Caki2 (cell line): ENCODE measurements at regions not wholly inside any gene's neighbourhood (a gene's known extent, or its start where the extent isn't known, plus 50 kb on each side); places are given as distances from the start of the nearest gene placed in this dataset.
"Not testable (repeated sequence)": the region's sequence is repeated elsewhere in the genome, so short reads cannot be mapped to it uniquely, and the experiment has no call there.

Experiments used
- DNase-seq: peaks from one replicate; pipeline ENCODE4 v3.0.0-alpha.2; 2015; ENCODE audit warnings: low read depth
- in situ Hi-C: cut with HindIII; loops from 2 replicates; pipeline ENCODE4 v1.10.0; 2016; ENCODE audit warnings: low sequenced_read_pairs, low pct_unique_long_range_greater_than_20kb, mixed read lengths

GRCh38 chr3:161586556-161587235 is 90.1 kb downstream of the OTOL1 start:
- no peak for DNase-seq
- in situ Hi-C loops = no loop called here

- DNase-seq = no peak
- in situ Hi-C loops = no loop called here
Measured at GRCh38 chr3:161598639-161599038, 102.0 kb downstream of the OTOL1 start.

DNA sequence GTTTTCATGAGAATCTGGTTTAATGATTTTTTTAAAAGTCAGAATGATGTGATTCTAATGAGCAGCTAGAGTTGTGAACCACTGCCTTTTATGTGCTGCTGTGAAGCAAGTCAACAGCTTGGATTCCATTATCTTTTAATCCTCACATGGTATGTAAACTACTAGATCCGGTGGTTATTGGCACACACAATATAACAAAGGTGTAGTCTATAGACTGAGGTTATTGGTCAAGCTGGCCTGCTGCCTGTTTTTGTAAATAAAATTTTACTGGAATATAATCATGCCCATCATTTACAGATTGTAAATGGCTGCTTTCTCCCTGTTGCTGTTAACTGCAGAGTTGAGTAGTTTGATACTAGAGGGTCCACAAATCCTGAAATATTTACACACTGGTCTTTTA is 103.1 kb downstream of the OTOL1 start:
- in situ Hi-C loops = no loop called here
- no peak for DNase-seq

GRCh38 chr3:161600173-161600572 is 103.6 kb downstream of the OTOL1 start:
- no peak for DNase-seq
- in situ Hi-C loops = no loop called here

DNA sequence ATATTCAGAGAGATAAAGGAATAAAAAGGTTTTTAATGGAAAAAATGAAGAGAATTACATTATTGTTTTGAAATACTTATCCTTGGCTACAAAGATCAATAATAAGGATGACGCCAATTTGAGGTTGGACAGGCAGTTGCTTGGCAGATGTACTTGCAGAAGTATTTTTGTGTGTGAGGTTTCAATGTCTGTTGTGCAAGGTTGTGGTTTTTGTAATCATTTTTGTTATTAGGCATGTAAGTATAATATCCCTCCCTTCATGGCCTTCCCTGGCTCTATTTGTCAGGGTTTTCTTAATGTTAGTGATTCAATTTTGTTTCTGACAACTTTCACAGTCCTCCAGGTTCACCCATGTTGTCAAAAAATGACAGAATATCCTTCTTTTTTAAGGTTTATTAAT is 105.9 kb downstream of the OTOL1 start:
- DNase-seq = no peak
- in situ Hi-C loops = no loop called here

DNA sequence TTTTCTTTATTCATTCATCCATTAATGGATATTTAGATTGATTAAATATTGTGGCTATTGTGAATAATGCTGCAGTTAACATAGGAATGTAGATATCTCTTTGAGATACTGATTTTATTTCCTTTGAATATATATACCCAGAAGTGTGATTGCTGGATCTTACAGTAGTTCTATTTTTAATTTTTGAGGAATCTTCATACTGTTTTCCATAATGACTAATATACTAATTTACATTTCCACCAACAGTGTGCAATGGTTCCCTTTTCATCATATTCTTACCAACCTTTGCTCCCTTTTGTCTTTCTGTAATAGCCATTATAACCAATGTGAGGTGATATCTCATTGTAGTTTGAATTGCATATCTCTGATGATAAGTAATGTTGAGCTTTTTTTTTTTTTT is 106.3 kb downstream of the OTOL1 start:
- DNase-seq = no peak
- in situ Hi-C loops = no loop called here

DNA sequence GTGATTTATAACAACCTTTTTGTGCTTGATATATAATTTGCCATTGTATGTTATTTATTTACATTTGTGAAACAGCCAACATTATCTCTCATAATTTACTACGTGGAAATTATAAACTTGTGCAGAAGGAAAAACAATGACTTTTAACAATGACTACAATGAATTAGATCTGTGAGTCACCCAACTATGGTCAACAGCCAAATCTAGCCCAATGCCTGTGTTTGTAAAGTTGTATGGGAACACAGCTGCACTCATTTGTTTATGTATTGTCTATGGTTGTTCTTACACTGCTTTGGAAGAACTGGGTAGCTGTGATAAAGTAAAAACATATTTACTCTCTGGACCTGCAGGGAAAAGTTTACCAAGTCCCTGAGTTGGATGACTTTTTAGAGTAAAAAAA is 110.4 kb downstream of the OTOL1 start:
- in situ Hi-C loops = no loop called here
- DNase-seq = no peak

- DNase-seq = no peak
- in situ Hi-C loops = no loop called here
Measured at GRCh38 chr3:161619351-161619750, 122.7 kb downstream of the OTOL1 start.

GRCh38 chr3:161630794-161631193 is 134.2 kb downstream of the OTOL1 start:
- in situ Hi-C loops = no loop called here
- DNase-seq = no peak

DNA sequence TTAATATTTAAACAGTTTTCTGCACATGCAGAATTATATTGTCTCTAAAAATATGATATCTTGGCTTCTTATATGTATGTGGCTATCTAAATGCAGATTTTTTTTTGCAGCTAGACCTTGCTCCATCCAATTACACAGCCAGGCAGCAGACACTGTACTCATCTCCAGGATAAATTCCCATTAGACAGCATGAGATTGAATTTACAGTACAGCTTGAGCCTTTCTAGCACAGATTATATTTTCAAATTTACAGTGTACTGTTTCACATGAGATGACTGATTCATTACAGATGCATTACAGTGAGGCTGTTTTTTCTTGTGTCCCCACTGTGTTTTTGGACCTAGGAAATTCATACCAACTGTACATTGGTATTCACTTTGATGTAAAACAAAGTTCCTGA is 134.9 kb downstream of the OTOL1 start:
- in situ Hi-C loops = no loop called here
- DNase-seq = no peak

DNA sequence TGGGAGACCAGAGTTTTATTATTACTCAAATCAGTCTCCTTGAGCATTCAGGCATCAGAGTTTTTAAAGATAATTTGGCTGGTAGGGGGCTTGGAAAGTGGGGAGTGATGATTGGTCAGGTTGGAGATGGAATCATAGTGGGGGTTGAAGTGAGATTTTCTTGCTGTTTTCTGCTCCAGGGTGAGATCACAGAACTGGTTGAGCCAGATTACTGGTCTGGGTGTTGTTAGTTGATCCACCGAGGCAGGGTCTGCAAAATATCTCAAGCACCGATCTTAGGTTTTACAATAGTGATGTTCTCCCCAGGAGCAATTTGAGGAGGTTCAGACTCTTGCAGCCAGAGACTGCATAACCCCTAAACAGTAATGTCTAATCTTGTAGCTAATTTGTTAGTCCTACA is 141.0 kb downstream of the OTOL1 start:
- no peak for DNase-seq
- in situ Hi-C loops = no loop called here

- DNase-seq, in situ Hi-C loops: not testable (repeated sequence)
Measured at GRCh38 chr3:161639095-161639494, 142.5 kb downstream of the OTOL1 start.

DNA sequence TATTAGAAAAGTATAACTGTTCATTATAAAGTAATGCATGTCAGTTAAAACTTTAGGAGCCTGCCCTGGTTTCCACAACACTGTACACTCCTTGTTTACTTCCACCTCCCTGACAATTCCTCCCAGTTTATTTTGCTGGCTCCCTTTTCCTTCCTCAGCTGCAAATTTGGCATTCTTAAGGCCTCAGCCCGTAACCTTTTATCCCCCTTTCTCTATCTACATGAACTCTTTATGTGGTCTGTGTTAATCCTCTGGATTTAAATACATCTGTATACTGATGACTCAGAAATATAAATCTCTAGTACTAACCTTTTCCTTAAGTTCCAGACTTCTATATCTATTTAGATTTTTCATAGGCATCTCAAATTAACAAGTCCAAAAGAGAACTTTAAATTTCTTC is 143.6 kb downstream of the OTOL1 start:
- in situ Hi-C loops = no loop called here
- DNase-seq = no peak

GRCh38 chr3:161641287-161641686 is 144.7 kb downstream of the OTOL1 start:
- in situ Hi-C loops = no loop called here
- DNase-seq = no peak

- in situ Hi-C loops = no loop called here
- DNase-seq = no peak
Measured at GRCh38 chr3:161644891-161645635, 148.5 kb downstream of the OTOL1 start.

GRCh38 chr3:161647936-161648470 is 151.4 kb downstream of the OTOL1 start:
- in situ Hi-C loops = no loop called here
- DNase-seq = no peak

- no peak for DNase-seq
- in situ Hi-C loops = no loop called here
Measured at GRCh38 chr3:161649900-161650484, 153.4 kb downstream of the OTOL1 start.

- in situ Hi-C loops = no loop called here
- DNase-seq = no peak
Measured at GRCh38 chr3:161657786-161658185, 161.2 kb downstream of the OTOL1 start.

GRCh38 chr3:161671141-161671540 is 174.5 kb downstream of the OTOL1 start:
- in situ Hi-C loops = no loop called here
- no peak for DNase-seq
